ENCODE measurements at regions not wholly inside any gene's neighbourhood (a gene's known extent, or its start where the extent isn't known, plus 50 kb on each side); places are given as distances from the start of the nearest gene placed in this dataset.

DNA sequence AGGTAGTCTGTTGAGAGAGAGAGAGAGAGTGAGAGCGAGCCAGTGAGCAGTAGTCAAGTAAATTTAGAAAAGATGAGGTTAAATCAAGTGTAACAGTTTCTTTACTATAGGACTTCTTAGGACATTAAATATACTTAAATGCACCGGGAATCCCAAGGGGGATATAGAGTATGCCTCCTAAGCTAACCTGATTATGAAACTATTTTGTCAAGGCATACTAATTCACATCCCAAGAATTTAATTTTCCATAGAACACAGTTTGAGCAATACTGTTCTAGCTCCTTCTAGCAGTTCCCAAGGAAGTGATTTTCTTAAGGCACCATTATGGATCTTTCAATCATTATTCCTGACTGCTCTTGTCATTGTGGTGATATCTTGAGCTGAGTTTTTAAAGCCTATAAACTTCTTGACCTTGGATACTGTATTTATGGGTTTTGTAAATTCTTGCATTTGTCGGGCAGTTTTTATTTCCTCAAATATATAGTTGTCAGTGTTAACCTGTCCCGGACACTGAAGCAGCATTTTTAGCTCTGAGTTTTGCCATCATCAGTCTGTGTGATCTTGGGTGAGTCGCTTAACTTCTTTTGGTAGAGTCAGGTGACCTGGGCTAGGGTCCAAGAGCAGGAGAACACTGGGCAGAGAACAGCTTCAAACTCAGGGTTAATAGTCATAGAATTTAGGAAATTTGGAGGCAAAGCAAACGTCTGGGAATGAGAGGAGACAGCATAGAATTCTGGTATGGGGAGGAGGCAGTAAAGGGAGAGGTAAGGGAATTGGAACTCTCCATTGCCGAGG lies 196.5 kb upstream of the FRMD6 start:
- no peak for DNase-seq
- CTCF ChIA-PET = interaction anchor here (0.7 kb wide), 1 partner anchor 15 kb away, joined by 3 read pairs; no protein-coding TSS in a partner anchor
- Mint-ChIP-seq H3K27me3 (peaks cover 11% of the 10 kb centered on the region), H3K27ac (no peak overlapping the region), H3K36me3 (ENCODE audit: low read depth) (no peaks in the 10 kb centered on the region), H3K9me3 (no peaks in the 10 kb centered on the region), H3K4me3 (no peak overlapping the region), H3K4me1 (no peaks in the 10 kb centered on the region)
- no peak for ATAC-seq (ENCODE audit: low read depth)
- POLR2A ChIA-PET = no interaction called here
- no peak for TF ChIP-seq CTCF (IDR thresholded peaks at IDR 0.05)
- intact Hi-C loops (cut with micrococcal nuclease) = no loop called here

DNA sequence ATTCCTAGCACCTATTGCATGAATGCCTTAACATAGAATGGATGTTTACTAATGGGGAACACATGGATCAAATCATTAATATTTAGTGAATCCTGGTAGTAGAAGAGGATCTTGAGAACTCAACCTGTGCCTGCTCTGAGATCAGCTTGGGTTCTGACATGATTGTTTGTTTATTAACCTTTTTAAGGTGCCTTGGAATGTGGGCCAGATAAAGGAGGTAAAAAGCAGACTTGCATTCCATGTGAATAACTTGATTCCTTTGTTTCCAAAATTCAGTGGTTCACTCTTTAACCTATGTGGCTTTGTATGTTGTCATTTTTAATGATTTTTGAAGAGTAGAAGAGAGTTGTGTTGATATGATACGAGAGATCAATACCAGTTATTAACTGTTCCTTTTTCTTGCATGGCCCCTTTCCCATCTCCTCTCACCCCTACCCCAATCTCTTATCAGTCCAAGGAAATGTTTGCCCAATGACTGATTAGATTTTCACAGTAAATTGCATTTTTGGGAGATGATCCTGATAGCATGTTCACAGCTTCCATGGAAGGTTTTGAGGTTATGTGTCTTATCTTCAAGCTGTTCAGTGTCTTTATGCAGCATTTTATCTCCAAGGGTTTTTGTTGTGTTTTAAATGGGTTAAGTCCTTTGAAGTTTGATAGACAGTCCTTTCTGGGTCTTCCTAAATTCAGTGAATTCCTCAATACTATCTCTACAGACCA lies 193.7 kb upstream of the FRMD6 start:
- no peaks in the 10 kb centered on the region for H3K9me3 Mint-ChIP-seq
- no peaks in the 10 kb centered on the region for H3K36me3 Mint-ChIP-seq (ENCODE audit: low read depth)
- no peak overlapping the region for H3K4me3 Mint-ChIP-seq
- ATAC-seq (ENCODE audit: low read depth) = no peak
- POLR2A ChIA-PET = no interaction called here
- no peak overlapping the region for H3K27ac Mint-ChIP-seq
- CTCF ChIA-PET = no interaction called here
- no peak for TF ChIP-seq CTCF (IDR thresholded peaks at IDR 0.05)
- peaks cover 11% of the 10 kb centered on the region for H3K27me3 Mint-ChIP-seq
- no peak for DNase-seq
- no peaks in the 10 kb centered on the region for H3K4me1 Mint-ChIP-seq
- intact Hi-C loops (cut with micrococcal nuclease) = no loop called here

DNA sequence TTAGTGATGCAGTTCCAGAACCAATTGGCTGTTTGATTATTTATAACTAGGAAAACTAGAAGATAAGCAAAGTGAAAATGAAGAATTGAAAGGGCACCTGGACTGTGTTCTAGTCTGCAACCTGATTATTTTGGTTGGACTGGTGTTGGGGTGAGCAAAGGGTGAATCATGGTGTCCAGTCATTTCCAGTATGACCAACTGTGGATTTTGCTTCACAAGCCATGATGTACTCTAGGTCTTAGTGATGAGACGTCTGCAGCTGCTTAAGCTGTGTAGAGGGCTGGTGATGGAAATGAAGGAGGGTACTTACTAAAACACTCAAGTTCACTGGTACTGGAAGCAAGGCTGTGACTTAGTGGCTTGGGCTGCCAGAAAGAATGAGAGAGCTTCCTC lies 193.2 kb upstream of the FRMD6 start:
- peaks cover 11% of the 10 kb centered on the region for H3K27me3 Mint-ChIP-seq
- no peak overlapping the region for H3K27ac Mint-ChIP-seq
- H3K4me3 Mint-ChIP-seq = no peak overlapping the region
- no peaks in the 10 kb centered on the region for H3K4me1 Mint-ChIP-seq
- ATAC-seq (ENCODE audit: low read depth) (no peak), DNase-seq (no peak)
- H3K9me3 Mint-ChIP-seq = no peaks in the 10 kb centered on the region
- no peaks in the 10 kb centered on the region for H3K36me3 Mint-ChIP-seq (ENCODE audit: low read depth)
- TF ChIP-seq CTCF (IDR thresholded peaks at IDR 0.05) = no peak
- POLR2A ChIA-PET = no interaction called here
- intact Hi-C loops (cut with micrococcal nuclease) = no loop called here
- CTCF ChIA-PET = no interaction called here

GRCh38 chr14:51460011-51460410 lies 191.7 kb upstream of the FRMD6 start:
- intact Hi-C loops (cut with micrococcal nuclease) = no loop called here
- no peak overlapping the region for H3K4me3 Mint-ChIP-seq
- peaks cover 11% of the 10 kb centered on the region for H3K27me3 Mint-ChIP-seq
- no peak overlapping the region for H3K27ac Mint-ChIP-seq
- DNase-seq = no peak
- TF ChIP-seq CTCF (IDR thresholded peaks at IDR 0.05) = no peak
- H3K9me3 Mint-ChIP-seq = no peaks in the 10 kb centered on the region
- ATAC-seq (ENCODE audit: low read depth) = no peak
- ChIA-PET CTCF (no interaction called here), POLR2A (no interaction called here)
- no peaks in the 10 kb centered on the region for H3K4me1 Mint-ChIP-seq
- no peaks in the 10 kb centered on the region for H3K36me3 Mint-ChIP-seq (ENCODE audit: low read depth)

GRCh38 chr14:51462182-51462581 lies 189.5 kb upstream of the FRMD6 start:
- peaks cover 6% of the 10 kb centered on the region for H3K27me3 Mint-ChIP-seq
- POLR2A ChIA-PET = no interaction called here
- no peaks in the 10 kb centered on the region for H3K4me1 Mint-ChIP-seq
- H3K9me3 Mint-ChIP-seq = no peaks in the 10 kb centered on the region
- no peak for TF ChIP-seq CTCF (IDR thresholded peaks at IDR 0.05)
- no peak overlapping the region for H3K27ac Mint-ChIP-seq
- H3K4me3 Mint-ChIP-seq = no peak overlapping the region
- no peaks in the 10 kb centered on the region for H3K36me3 Mint-ChIP-seq (ENCODE audit: low read depth)
- intact Hi-C loops (cut with micrococcal nuclease) = no loop called here
- DNase-seq (no peak), ATAC-seq (ENCODE audit: low read depth) (no peak)
- CTCF ChIA-PET = no interaction called here
